ENCODE measurements at regions not wholly inside any gene's neighbourhood (a gene's known extent, or its start where the extent isn't known, plus 50 kb on each side); places are given as distances from the start of the nearest gene placed in this dataset.

DNA sequence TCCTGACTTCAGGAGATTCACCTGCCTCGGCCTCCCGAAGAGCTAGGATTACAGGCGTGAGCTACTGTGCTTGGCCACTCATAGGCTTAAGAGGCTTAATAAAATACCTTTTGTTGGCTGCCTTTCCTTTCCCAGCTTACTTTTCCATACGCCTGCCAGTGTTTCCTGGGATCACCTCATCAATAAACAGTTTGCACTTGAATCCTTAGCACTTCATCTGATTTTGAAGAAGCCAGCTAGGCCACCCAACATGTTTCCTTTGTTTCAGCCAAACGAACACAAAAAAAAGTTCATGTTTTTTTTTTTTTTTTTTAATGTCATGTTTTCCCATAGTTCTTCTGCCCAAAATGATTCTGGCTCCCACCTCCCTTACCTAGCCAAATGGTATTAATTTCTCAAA, 92.3 kb downstream of the RAP2B start:
- Mint-ChIP-seq H3K4me3 (ENCODE audit: unreplicated experiment) (no peak overlapping the region), H3K4me1 (ENCODE audit: unreplicated experiment) (peaks cover 28% of the 10 kb centered on the region), H3K9me3 (ENCODE audit: unreplicated experiment) (no peaks in the 10 kb centered on the region), H3K27ac (ENCODE audit: unreplicated experiment) (no peak overlapping the region), H3K36me3 (ENCODE audit: unreplicated experiment) (no peaks in the 10 kb centered on the region), H3K27me3 (ENCODE audit: unreplicated experiment) (no peaks in the 10 kb centered on the region)
- DNase-seq (ENCODE audit: extremely low spot score, unreplicated experiment) = no peak
- TF ChIP-seq, protein P1, sequence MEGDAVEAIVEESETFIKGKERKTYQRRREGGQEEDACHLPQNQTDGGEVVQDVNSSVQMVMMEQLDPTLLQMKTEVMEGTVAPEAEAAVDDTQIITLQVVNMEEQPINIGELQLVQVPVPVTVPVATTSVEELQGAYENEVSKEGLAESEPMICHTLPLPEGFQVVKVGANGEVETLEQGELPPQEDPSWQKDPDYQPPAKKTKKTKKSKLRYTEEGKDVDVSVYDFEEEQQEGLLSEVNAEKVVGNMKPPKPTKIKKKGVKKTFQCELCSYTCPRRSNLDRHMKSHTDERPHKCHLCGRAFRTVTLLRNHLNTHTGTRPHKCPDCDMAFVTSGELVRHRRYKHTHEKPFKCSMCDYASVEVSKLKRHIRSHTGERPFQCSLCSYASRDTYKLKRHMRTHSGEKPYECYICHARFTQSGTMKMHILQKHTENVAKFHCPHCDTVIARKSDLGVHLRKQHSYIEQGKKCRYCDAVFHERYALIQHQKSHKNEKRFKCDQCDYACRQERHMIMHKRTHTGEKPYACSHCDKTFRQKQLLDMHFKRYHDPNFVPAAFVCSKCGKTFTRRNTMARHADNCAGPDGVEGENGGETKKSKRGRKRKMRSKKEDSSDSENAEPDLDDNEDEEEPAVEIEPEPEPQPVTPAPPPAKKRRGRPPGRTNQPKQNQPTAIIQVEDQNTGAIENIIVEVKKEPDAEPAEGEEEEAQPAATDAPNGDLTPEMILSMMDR (IDR thresholded peaks at IDR 0.05) = no peak

DNA sequence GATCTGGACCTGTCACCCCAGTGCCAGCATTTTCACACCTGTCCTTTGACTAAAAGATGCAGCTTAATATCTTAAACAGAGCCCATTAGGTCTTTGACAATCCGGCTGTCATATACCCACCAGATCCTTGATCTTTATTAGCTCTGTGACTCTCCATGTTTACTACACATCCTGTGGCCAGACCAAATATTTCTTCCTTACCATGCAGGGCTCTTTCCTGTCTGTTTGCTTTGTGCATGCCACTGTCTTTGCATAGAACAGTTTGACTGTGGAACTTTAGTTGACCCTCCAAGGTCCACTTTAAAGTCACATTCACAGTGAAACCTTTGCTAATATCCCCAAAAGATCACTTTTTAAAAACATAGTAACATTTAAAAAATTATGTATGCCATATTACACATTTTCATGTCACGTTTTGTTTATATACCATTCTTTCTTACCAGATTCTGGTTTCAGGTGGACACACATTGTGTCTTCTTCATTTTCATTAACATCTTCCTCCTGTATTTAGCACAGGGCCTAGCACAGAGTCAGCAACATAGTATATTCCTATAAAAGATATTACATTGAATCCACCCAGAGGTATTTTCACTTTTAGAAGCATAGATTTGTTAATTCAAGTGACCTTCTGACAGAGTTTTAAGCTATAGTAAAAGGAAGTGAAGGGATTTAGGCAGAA, 95.8 kb downstream of the RAP2B start:
- Mint-ChIP-seq H3K27me3 (ENCODE audit: unreplicated experiment) (no peaks in the 10 kb centered on the region), H3K9me3 (ENCODE audit: unreplicated experiment) (no peaks in the 10 kb centered on the region), H3K4me3 (ENCODE audit: unreplicated experiment) (no peak overlapping the region), H3K36me3 (ENCODE audit: unreplicated experiment) (no peaks in the 10 kb centered on the region), H3K27ac (ENCODE audit: unreplicated experiment) (peak overlapping the region; percentile 23), H3K4me1 (ENCODE audit: unreplicated experiment) (peaks cover 35% of the 10 kb centered on the region)
- TF ChIP-seq, protein P1 (IDR thresholded peaks at IDR 0.05) = no peak
- no peak for DNase-seq (ENCODE audit: extremely low spot score, unreplicated experiment)

DNA sequence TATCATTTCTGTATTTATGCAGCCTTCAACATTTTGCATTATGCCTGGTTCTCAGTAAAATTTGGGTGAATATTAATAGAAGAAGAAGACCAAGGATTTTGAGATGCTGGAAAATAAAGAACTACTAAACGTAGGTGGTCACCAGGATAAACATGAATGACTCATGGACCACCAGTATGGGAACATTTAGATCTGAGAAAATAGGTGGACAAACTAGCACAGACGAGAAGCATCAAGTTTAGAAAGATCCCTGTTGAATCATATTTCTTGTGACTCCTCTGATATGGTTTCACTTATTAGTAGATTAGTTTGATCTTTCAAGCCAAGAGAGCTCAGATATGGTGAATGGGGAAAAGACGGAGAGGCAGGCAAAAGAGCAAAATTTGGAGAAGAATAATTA, 97.9 kb downstream of the RAP2B start:
- Mint-ChIP-seq H3K36me3 (ENCODE audit: unreplicated experiment) (no peaks in the 10 kb centered on the region), H3K4me1 (ENCODE audit: unreplicated experiment) (peaks cover 35% of the 10 kb centered on the region), H3K27ac (ENCODE audit: unreplicated experiment) (no peak overlapping the region), H3K9me3 (ENCODE audit: unreplicated experiment) (peaks cover 2% of the 10 kb centered on the region), H3K27me3 (ENCODE audit: unreplicated experiment) (no peaks in the 10 kb centered on the region), H3K4me3 (ENCODE audit: unreplicated experiment) (no peak overlapping the region)
- TF ChIP-seq, protein P1 (IDR thresholded peaks at IDR 0.05) = no peak
- no peak for DNase-seq (ENCODE audit: extremely low spot score, unreplicated experiment)

DNA sequence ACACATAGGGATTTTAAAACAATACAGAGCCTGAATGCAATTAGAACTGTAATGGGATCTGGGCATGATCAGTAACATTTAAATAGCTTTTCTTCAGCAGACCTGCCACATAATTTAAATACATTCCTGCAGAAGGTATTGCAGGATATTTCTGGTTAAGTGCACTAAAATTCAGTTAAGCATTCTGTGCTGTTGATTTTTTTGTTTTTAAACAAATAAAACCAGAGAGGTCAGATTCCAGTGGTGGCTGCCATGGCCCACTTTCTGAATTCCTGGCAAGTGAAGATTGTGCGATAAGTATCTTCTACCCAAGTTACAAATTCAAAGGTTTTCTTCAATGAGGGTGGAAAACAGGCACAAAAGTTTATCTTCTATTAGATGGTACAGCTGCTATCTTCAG, 98.7 kb downstream of the RAP2B start:
- no peaks in the 10 kb centered on the region for H3K27me3 Mint-ChIP-seq (ENCODE audit: unreplicated experiment)
- no peak for DNase-seq (ENCODE audit: extremely low spot score, unreplicated experiment)
- H3K9me3 Mint-ChIP-seq (ENCODE audit: unreplicated experiment) = peaks cover 4% of the 10 kb centered on the region
- TF ChIP-seq, protein P1 (IDR thresholded peaks at IDR 0.05) = no peak
- no peaks in the 10 kb centered on the region for H3K36me3 Mint-ChIP-seq (ENCODE audit: unreplicated experiment)
- peaks cover 35% of the 10 kb centered on the region for H3K4me1 Mint-ChIP-seq (ENCODE audit: unreplicated experiment)
- no peak overlapping the region for H3K4me3 Mint-ChIP-seq (ENCODE audit: unreplicated experiment)
- no peak overlapping the region for H3K27ac Mint-ChIP-seq (ENCODE audit: unreplicated experiment)

DNA sequence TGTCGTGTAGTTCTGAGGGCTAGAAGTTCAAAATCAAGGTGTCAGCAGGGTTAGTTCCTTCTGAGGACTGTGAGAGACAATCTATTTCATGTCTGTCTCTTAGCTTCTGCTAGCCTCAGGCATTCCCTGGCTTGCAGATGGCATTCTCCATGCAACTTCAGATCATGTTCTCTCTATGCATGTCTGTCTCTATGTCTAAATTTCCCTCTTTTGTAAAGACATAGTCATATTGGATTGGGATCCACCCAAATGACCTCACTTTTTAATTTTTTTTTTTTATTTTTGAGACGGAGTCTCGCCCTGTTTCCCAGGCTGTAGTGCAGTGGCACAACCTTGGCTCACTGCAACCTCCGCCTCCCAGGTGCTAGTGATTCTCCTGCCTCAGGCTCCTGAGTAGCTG, 104.6 kb downstream of the RAP2B start:
- Mint-ChIP-seq H3K4me3 (ENCODE audit: unreplicated experiment) (no peak overlapping the region), H3K27me3 (ENCODE audit: unreplicated experiment) (no peaks in the 10 kb centered on the region), H3K27ac (ENCODE audit: unreplicated experiment) (no peak overlapping the region), H3K36me3 (ENCODE audit: unreplicated experiment) (no peaks in the 10 kb centered on the region), H3K4me1 (ENCODE audit: unreplicated experiment) (no peaks in the 10 kb centered on the region), H3K9me3 (ENCODE audit: unreplicated experiment) (peaks cover 4% of the 10 kb centered on the region)
- DNase-seq (ENCODE audit: extremely low spot score, unreplicated experiment) = no peak
- TF ChIP-seq, protein P1 (IDR thresholded peaks at IDR 0.05) = no peak
